ENCODE measurements at regions not wholly inside any gene's neighbourhood (a gene's known extent, or its start where the extent isn't known, plus 50 kb on each side); places are given as distances from the start of the nearest gene placed in this dataset.

DNA sequence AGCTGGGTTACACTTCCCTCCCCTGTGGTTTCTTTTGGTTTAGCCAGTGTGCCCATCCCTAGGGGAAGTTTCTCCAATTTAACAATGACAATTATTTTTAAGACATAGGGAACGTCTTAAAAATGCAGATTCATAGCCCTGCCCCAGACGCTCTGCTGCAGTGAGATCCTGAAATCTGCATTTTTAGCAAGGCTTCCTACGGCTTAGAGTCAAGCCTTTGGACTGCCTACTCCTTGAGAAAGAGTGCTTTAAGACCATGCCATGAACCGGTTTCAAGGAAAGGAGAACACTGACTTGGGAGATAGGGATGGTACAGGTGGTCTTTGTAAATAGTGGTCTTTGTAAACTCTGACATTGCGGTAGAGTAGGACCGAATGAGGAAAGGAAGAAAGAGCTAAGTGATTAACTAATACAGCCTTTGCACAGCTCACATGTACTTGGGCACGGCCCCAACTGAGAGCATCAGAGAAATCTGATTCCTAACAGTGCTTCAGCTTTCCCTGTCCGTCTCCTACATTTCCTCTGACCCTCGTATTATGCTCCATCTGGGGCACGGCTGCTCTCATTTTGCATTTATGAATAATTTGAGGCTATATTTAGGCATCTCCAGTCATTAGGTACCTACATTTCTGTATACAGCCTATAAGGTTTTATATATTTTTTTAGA is 217.6 kb upstream of the TANK start:
- TF ChIP-seq, protein P1, sequence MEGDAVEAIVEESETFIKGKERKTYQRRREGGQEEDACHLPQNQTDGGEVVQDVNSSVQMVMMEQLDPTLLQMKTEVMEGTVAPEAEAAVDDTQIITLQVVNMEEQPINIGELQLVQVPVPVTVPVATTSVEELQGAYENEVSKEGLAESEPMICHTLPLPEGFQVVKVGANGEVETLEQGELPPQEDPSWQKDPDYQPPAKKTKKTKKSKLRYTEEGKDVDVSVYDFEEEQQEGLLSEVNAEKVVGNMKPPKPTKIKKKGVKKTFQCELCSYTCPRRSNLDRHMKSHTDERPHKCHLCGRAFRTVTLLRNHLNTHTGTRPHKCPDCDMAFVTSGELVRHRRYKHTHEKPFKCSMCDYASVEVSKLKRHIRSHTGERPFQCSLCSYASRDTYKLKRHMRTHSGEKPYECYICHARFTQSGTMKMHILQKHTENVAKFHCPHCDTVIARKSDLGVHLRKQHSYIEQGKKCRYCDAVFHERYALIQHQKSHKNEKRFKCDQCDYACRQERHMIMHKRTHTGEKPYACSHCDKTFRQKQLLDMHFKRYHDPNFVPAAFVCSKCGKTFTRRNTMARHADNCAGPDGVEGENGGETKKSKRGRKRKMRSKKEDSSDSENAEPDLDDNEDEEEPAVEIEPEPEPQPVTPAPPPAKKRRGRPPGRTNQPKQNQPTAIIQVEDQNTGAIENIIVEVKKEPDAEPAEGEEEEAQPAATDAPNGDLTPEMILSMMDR (IDR thresholded peaks at IDR 0.05): no peak
- TF ChIP-seq, protein P2, sequence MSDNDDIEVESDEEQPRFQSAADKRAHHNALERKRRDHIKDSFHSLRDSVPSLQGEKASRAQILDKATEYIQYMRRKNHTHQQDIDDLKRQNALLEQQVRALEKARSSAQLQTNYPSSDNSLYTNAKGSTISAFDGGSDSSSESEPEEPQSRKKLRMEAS (IDR thresholded peaks at IDR 0.05; ENCODE audit: low read depth): no peak
- TF ChIP-seq NFIC (IDR thresholded peaks at IDR 0.05; ENCODE audit: borderline replicate concordance): no peak

Measured in SK-N-SH (cell line).